GM06990 (cell line): ENCODE measurements at regions not wholly inside any gene's neighbourhood (a gene's known extent, or its start where the extent isn't known, plus 50 kb on each side); places are given as distances from the start of the nearest gene placed in this dataset.
"Not testable (repeated sequence)": the region's sequence is repeated elsewhere in the genome, so short reads cannot be mapped to it uniquely, and the experiment has no call there.

Experiments used
- DNase-seq: peaks from one replicate; pipeline ENCODE4 v3.0.0-alpha.2; 2011; ENCODE audit not compliant: insufficient read length; ENCODE audit errors: extremely low read depth
- H3K27me3 ChIP-seq: replicated peaks from 2 replicates; pipeline ENCODE4 v1.6.0; 2011; ENCODE audit warnings: low read length; ENCODE audit not compliant: control insufficient read depth, insufficient read depth
- H3K36me3 ChIP-seq: 2 replicates; pipeline ENCODE4 v1.5.1; 2011; ENCODE audit warnings: low read length; ENCODE audit not compliant: control insufficient read depth, insufficient read depth
- H3K4me3 ChIP-seq: replicated peaks from 2 replicates; pipeline ENCODE4 v1.5.1; 2011; ENCODE audit warnings: low read depth, mild to moderate bottlenecking, control low read depth, low read length
- TF ChIP-seq, protein P1 (sequence below): IDR thresholded peaks from 2 replicates; pipeline ENCODE4 v1.5.1; 2011; ENCODE audit warnings: low read length, control low read depth, mild to moderate bottlenecking, inconsistent platforms; ENCODE audit not compliant: insufficient read depth, poor library complexity, severe bottlenecking

DNA sequence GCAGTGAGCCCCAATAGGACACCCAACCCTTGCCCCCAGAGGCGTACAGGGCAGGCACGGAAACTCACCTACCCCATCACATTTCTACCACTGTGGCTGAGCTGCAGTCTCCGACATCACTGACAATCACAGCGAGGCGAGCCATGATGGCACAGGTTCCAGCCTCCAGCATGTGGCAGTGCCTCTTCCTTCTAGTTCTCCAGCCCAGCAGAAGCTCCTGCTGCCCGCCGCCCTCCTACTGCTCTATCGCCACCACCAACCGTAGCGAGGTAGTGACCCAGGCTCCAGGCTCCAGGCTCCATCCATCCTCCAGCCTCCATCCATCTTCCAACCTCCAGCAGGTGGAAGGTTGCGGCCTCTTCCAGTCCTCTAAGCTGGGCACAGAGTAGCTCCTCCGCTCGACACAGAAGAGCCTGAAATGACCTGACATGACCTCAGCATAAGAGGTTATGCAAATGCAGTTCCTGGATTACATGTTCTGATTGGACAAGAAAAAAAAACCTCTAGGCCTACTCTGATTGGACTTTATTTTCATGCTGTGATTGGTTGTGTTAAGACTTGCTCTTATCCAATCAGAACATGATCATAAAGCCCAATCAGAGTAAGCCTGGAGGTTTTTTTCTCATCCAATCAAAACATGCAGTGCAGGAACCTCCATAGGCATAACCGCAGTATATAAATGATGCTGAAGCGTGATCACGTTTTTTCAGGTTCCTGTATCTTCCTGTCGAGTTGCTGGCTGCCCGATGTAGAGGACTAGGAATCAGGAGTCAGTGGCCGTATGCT lies 438.9 kb upstream of the ZNF337 start:
- H3K27me3 ChIP-seq = no peaks in the 10 kb centered on the region
- no peak for DNase-seq

DNA sequence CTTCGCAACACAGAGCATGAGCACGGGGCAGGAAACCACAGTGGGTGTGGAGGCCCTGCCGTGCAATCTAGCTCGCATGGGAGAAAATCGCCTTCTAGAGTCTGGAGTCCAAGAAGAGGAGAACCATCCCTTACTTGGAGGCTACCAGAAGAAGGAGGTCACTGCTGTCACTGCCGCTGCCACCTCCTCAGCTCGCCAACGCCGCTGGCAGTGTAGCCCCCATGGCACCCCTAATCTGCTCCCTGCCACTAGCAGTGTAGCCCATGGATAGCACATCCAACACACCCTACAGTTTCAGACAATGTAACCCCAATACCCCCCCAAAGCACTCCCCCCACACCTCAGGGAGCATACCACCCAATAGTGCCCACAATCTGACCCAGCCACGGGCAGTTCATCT lies 438.0 kb upstream of the ZNF337 start:
- no peaks in the 10 kb centered on the region for H3K27me3 ChIP-seq
- TF ChIP-seq, protein P1, sequence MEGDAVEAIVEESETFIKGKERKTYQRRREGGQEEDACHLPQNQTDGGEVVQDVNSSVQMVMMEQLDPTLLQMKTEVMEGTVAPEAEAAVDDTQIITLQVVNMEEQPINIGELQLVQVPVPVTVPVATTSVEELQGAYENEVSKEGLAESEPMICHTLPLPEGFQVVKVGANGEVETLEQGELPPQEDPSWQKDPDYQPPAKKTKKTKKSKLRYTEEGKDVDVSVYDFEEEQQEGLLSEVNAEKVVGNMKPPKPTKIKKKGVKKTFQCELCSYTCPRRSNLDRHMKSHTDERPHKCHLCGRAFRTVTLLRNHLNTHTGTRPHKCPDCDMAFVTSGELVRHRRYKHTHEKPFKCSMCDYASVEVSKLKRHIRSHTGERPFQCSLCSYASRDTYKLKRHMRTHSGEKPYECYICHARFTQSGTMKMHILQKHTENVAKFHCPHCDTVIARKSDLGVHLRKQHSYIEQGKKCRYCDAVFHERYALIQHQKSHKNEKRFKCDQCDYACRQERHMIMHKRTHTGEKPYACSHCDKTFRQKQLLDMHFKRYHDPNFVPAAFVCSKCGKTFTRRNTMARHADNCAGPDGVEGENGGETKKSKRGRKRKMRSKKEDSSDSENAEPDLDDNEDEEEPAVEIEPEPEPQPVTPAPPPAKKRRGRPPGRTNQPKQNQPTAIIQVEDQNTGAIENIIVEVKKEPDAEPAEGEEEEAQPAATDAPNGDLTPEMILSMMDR = no peak
- H3K36me3 ChIP-seq = no peaks in the 10 kb centered on the region
- DNase-seq = no peak
- H3K4me3 ChIP-seq = no peak overlapping the region

More for the DNA sequence above, 438.9 kb upstream of the ZNF337 start:
- TF ChIP-seq, protein P1 = no peak
- Histone ChIP-seq H3K4me3 (no peak overlapping the region), H3K36me3 (no peaks in the 10 kb centered on the region)

DNA sequence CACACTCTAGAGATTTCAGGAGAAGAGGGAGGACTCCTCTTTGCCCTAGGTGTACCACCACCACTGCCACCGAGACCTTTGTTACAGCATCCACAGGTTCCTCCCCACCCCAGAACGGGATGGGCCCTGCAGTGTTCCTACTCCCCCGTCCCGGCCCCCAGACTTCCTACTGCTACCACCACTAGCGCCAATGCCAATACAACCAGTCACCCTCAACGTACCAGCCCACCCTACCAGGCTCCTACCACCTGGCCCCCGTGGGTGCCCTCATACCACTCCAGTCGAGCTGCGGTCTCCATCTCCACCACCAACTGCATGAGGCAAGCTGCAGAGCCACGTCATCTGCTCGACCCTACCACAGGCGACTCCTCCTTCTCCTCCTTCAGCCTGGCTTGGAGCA lies 437.1 kb upstream of the ZNF337 start:
- not testable (repeated sequence) for DNase-seq, H3K4me3 ChIP-seq, H3K36me3 ChIP-seq, H3K27me3 ChIP-seq

DNA sequence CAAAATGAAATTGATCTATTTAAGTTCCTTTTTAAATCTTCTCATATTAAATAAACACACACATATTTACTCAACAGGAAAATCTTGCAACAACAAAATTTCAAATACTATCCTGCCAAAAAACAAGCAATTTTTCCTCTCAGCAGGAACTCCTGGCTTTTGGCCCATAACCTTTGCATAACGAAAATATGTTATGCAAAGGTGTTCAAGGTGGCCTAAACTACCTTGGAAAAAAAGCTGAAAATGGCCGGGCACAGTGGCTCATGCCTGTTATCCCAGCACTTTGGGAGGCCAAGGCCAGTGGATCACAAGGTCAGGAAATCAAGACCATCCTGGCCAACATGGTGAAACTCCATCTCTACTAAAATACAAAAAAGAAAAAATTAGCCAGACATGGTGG lies 424.3 kb upstream of the ZNF337 start:
- not testable (repeated sequence) for H3K36me3 ChIP-seq, DNase-seq, H3K4me3 ChIP-seq, H3K27me3 ChIP-seq

DNA sequence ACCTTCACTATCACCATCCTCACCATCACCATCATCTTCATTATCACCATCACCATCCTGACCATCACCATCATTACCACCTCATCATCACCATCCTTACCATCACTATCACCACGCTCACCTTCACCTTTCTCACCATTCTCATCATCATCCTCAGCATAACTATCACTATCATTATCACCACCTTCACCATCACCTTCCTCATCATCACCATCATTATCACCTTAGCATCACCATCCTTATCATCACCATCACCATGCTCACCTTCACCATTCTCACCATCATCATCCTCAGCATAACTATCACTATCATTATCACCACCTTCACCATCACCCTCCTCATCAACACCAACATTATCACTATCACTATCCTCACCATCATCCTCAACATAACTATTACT lies 397.8 kb upstream of the ZNF337 start:
- not testable (repeated sequence) for DNase-seq, H3K36me3 ChIP-seq, H3K27me3 ChIP-seq, H3K4me3 ChIP-seq

DNA sequence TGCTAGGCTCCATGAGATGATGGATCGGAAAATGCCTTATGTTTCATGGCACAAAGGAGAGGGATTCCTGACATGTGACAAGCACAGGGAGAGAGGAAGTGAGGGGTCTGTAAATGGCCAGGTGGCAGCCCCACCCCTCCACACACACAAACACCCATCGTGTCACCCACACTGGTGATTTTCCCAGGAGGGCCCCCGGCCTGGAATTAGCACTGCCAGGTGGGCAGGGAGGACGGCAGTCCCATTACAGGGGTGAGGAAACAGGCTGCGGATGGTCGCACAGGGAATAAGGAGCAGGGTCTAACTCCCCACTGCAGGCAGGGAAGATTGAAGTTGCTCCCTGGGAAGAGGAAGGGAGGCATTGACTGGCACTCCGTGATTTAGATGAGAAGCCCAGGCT lies 395.3 kb upstream of the ZNF337 start:
- not testable (repeated sequence) for DNase-seq, H3K4me3 ChIP-seq, H3K36me3 ChIP-seq, H3K27me3 ChIP-seq

DNA sequence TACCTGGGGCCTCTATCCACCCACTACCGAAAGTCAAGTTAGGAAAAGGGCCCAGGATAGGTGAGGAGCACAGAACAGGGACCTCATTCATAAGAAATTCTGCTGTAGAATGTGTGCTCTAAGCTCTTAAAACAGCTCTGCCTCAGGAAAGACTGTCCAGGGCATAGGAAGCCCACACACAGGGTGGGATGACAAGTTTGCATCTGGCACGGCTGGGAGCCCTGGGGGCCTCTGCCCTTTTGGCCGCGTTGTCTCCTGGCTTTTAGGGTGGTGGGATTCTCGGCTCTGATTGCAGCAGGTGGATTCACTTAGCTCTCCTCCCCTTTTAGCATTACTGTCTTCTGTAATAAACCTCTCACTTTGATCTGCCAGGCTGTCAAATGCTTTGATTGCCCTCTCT lies 389.5 kb upstream of the ZNF337 start:
- not testable (repeated sequence) for DNase-seq, H3K27me3 ChIP-seq, H3K4me3 ChIP-seq, H3K36me3 ChIP-seq

DNA sequence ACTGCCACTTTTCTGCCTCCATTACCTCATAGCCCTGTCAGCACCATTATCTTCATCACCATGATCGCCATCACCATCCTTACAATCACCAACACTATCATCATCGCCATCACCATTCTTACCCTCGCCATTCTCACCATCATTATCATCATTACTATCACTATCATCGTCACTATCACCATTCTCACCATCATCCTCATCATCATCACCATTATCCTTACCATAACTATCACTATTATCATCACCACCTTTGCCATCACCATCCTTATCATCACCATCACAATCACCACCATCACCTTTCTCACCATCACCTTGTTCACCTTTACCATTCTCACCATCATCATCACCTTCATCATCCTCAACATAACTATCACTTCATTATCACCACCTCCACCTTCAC lies 377.3 kb upstream of the ZNF337 start:
- H3K4me3 ChIP-seq, H3K27me3 ChIP-seq, H3K36me3 ChIP-seq, DNase-seq: not testable (repeated sequence)

DNA sequence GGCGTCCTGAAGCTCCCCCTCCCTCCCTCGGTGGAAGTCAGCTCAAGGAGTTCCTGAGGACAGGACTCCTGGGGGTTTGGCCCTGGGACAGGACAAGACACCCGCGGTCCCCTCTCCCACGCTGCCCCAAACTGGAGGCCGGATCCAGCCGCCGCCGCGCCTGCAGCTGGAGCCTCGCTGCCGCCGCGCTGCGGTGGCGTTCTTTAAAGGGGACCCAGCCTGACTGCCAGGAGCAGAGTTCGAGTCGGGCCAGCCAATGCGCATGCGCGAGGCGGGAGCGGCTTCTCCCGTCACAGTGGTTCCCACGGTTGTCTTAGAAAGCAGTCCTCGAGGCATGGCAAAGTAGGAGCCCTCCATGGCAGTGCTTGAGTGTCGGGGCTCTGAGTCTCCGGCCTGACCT lies 362.7 kb upstream of the ZNF337 start:
- DNase-seq, H3K36me3 ChIP-seq, H3K4me3 ChIP-seq, H3K27me3 ChIP-seq: not testable (repeated sequence)

DNA sequence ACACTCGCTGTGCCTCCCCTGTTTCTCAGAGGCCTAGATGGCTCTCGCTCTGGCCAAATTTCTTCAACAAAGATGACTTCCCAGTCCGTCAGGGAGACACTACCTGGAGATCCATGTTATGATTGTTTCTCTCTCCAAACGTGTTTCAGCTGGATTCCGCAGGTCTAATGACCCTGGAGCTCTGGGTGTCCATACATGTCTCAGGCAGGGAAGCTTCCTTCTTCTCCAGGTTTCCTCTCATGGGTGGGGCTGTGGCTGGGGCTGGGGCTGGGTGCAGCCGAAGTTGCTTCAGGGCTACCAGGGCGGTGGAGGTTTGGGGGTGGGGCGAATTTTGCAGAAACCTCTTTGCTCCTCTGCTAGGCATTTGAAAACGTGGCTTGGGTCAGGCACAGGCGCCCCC lies 361.8 kb upstream of the ZNF337 start:
- not testable (repeated sequence) for DNase-seq, H3K27me3 ChIP-seq, H3K4me3 ChIP-seq, H3K36me3 ChIP-seq

DNA sequence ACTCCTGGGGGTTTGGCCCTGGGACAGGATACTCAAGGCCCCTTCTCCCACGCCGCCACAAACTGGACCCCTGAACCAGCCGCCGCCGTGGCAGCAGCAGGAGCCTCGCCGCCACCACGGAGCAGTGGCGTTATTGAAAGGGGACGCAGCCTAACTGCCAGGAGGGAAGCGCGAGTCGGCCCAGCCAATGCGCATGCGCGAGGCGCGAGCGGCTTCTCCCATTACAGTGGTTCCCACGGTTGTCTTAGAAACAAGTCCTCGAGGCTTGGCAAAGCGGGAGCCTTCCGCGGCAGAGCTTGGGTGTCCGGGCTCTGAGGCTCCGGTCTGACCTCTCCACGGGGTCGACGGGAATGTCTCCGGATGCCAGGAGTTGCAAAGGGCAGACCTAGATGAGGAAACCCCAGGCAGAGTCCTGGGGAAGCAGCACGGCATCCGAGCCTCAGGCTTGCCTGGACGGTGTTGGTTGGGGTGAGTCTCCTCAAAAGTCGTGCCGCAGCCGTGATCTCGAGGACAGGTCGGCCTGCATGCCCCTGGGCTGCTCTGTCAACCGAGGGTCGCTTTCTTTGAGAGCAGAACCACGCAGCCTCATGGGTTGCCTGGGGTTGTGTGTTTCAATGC lies 360.6 kb upstream of the ZNF337 start:
- not testable (repeated sequence) for H3K4me3 ChIP-seq, H3K36me3 ChIP-seq, DNase-seq, H3K27me3 ChIP-seq

DNA sequence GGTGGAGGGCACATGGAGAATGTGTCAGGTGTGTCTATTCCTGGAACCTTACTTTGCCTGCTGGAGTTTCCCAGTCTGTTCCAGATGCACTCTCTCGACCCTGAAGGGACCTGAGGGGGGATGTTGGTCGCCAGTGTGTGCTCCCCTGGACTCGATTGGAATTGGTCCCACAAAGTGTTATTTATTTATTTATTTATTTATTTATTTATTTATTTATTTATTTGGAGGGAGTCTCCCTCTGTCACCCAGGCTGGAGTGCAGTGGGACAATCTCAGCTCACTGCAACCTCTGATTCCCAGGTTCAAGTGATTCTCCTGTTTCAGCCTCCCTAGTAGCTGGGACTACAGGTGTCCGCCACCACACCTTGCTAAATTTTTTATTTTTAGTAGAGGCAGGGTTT lies 329.1 kb upstream of the ZNF337 start:
- DNase-seq, H3K4me3 ChIP-seq, H3K27me3 ChIP-seq, H3K36me3 ChIP-seq: not testable (repeated sequence)
